Tongue (tissue), 2 donors: ENCODE measurements at regions not wholly inside any gene's neighbourhood (a gene's known extent, or its start where the extent isn't known, plus 50 kb on each side); places are given as distances from the start of the nearest gene placed in this dataset. TPM values are rescaled to one million over a fixed set of nuclear protein-coding genes. Genes with fewer than 3 reads are reported as not detected.

Source experiments
- DNase-seq: peaks from one replicate; pipeline ENCODE4 v3.0.0-alpha.2; 2015
- small RNA-seq: library from RNA; depleted of rRNA; stranded (forward); fragments of <200 nt; gene quantifications from one replicate; pipeline ENCODE3, GENCODE V24; 2014; ENCODE audit warnings: low replicate concordance

DNA sequence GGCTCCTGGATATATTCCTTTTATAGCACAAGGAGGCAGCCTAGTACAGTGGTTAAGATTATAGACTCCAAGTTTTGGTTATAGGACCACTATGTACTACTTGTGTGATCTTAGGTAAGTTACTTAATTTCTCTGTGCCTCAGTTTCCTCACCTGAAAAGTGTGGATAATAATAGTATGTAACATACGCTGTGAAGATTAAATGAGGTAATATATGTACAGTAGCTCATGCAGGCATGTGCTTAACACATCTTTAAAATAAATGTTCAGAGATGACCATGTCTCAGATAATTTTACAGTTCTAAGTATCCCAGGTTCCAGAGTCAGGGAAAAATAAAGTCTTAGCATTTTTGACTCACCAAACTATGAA is 55.7 kb upstream of the TRABD2B start:
- DNase-seq, result no peak

DNA sequence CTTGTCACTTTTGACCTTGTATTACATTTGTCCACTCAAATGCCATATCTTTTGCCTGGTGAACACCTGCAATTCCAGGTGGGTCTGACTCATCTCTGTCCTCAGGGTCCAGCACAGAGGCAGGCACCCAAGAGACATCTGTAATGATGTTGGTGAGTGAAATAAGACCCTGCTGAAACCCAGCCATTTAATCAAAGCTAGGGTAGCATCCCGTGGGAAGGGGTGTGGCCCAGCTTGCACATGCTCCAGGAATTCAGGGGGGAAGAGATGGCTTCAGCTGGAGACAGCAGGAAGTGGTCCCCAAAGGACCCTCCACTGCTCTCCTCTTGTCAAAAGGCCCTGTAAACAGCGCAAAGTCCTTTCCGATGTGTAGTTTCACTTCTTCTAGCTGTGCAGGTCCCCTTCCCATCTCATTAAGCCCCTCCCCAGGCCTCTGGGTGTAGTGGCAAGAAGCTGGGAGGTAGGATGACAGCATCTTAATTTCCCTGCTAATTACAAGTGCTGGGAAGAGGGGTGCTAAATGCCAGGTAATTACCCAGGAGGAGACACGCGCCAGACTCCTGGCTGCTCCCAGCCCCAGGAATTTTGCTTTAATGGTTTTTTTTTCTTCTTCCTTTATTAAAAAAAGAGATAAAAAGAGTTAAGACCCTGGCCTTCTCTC is 54.4 kb upstream of the TRABD2B start:
- DNase-seq, result peak; percentile 37

DNA sequence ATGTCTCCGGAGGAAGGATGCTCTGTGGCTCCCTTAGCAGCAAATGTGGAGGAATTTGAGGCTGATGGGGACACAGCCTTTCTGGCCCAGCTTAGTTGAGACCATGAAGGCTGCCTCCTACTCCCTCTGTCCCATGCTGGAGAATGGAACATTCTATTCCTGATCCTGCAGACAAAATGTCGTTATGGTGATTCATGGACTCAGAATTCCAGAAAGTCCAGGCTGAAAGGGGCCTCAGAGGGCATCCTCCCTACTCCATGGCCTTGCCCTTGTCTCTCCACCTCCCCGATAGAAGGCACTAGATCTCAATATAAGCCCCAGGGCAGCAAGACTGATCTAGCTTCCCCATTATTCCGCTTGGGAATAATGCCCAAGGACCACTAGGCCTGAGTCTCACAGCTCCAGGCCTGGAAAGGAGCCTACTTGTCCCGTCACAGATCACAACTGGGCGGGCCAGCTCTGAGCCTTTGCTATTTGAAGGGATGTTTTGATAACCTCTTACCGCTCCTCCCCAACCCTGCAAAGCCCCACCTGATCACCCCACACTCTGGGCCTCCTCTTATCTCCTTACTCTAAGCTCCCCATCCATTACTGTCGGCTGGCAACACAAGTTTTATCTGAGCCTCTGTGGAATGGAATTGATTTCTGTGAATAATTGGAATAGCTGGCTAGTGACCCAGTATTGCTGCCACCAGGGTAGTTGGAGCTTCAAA is 52.8 kb upstream of the TRABD2B start:
- DNase-seq, result no peak

DNA sequence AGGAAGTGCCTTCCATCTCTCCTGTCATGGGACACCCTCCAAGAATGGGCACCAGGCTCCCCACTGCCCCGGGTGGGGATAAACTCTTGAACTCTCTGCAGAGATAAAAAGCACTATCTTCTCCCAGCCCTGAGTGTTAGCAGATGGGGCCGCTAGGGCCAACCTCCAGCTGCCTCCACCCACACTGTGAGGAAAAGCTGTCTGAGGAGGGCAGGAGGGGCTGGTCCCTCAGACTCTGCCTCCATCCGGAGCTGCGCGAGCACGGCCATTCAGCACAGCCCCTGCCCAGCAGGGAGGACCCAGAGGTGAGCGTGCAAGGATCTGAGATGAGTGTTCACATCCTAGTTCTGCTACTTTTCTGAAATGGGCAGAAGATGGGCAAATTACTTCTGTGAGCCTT is 51.8 kb upstream of the TRABD2B start:
- DNase-seq, result no peak

DNA sequence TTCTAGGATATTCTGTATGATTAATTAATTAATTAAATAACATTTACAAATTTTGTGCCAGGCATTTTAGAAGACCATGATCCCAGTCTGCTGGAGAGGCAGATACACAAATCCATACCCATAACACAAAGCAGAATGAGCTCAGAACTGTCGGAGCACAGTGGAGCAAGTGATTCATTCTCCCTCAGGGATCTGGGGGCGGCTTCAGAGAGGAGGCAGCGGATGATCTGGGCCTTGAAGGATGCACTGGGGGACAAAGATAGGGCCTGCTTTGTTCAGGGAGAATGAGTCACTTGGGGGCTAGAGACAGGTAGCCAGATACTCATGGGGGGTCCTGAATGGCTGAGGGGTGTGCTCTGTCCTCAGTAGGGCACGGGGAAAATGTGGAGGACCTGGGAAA is 50.9 kb upstream of the TRABD2B start:
- DNase-seq, result no peak

DNA sequence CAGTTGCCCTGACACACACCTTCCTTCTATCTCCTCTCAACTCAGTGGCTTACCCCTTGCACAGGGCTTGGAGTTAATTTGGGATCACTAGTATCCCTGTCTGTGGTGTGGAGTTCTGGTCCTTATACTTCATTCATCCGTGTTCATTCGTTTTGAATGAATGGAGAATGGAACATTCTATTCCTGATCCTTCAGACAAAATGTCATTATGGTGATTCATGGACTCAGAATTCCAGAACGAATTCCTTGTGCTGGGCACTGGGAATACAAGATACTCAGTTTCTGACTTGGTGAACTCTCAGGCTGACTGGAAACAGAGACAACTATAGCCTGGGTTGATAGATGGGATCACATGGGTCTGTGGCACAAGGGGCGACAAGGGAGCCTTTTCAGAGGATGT is 49.9 kb upstream of the TRABD2B start:
- no peak for DNase-seq

Small RNA genes lying in the stretch of these regions (small RNA-seq; reads per million reads assigned to genes)
- gene CYP46A4P, result not detected
